ELF-1 (cell line): ENCODE measurements at regions not wholly inside any gene's neighbourhood (a gene's known extent, or its start where the extent isn't known, plus 50 kb on each side); places are given as distances from the start of the nearest gene placed in this dataset.
"Not testable (repeated sequence)": the region's sequence is repeated elsewhere in the genome, so short reads cannot be mapped to it uniquely, and the experiment has no call there.

Experiments
- DNase-seq: peaks from one replicate; pipeline ENCODE4 v3.0.0-alpha.2; 2016; ENCODE audit warnings: low read depth, low spot score

DNA sequence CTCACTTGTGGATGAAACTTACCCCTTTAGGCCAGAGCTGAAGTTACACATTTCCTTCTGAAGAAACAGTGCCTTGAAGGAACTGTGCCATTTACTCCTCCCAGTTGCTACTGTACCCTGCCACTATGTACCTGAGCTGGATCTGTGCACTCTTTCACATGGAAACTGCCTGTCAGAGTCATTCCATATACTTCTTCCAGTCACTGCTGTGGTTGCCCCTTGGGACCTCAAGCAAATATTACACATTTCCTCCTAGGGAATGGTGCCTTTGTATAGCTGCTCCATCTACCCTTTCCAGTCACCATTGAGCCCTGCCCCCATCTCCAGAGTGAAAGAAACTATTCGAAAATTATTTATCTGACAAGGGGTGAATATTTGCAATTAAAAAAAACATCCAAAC is 1328.3 kb downstream of the TECRL start:
- DNase-seq: no peak

DNA sequence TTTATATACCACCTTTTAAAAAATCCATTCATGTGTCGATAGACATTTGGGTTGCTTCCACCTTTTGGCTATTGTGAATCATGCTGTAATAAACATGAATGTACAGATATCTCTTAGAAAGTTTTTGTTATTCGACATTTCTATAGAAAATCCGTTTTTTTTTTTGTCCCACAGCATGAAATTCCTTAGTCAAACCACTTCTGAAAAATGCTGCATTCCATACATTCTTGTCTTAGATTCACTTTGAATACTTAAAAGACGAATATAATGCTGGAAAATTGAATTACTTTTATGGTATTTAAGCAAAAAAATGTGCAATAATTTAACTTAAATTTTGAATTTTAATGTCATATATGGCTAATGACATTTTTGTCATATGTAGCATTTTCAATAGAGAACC is 1345.5 kb downstream of the TECRL start:
- DNase-seq: no peak

DNA sequence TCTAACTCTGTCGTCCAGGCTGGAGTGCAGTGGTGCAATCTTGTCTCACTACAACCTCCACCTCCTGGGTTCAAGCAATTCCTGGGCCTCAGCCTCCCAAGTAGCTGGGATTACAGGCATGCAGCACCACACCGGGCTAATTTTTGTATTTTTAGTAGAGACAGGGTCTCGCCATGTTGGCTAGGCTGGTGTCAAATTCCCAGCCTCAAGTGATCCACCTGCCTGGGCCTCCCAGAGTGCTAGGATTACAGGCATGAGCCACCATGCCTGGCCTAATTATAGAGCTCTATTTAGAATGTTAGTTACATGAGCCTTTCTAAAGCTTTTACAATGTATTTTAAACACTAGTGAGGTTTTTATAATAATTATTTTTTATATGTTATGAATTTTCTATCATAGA is 1346.4 kb downstream of the TECRL start:
- not testable (repeated sequence) for DNase-seq

DNA sequence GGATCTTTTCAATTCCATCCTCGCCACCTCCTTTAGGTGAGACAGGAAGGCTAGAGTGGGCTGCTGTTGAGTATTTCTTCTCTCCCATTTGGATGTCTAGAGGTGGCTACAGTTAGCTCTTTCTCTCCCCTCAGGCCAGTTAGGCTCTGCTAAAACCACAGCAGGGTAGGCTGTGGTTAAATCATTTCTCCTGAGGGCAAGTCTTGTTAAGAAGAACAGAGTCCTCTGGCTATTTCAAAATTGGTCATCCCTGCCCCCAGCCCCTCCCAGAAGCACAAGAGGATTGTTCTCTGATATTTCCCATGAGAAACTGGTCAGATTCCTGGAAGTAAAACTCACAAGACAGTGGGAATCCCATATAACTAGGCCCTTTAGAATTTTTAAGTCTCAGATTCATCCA is 1359.5 kb downstream of the TECRL start:
- DNase-seq: peak; percentile 13

DNA sequence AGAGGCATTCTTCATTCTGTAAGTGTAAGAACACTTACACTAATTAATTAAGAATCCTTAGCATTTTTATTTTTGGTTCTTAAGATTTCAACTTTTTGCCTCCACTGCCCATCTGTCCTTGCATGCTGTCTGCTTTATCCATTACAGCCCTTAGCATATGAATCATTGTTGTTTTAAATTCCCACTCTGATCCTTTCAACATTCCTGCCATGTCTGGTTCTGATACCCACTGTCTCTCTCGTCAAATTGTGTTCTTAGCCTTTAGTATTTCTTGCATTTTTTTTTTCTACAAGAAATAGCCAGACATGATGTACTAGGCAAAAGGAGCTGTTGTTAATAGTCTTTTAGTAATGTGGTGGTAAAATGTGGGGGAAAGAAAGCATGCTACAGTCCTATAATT is 1360.0 kb downstream of the TECRL start:
- no peak for DNase-seq

DNA sequence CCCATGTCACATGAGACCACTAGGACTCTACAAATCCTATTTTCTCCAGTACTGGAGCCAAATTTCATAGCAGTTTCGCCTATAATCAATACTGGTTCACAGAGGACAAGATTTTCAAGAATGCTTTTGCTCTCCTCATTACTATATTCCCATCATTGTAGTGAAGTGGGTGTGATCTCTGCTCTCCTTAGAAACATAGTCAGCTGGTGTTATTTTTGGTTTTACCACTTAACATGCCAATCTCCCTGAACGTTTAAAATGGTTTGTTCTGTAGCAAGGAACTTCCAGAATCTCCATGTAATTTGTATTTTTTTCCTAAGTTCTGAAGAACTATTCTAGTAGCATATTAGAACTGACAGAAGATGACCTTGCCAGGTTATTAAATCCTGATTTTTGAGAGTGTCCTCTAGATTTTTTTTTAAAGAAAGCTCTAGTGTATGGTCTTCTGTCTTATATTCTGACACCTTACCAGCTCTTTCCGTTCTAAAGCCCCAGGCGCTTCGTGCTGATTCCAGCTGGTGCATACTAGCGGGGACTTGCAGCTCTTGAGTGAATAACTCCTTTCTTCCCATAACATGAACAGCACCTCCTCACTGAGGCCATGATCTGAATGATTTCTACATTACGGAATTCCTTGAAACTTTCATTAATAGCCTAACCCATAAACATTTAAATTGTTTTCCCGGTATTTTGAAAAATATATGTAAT is 1372.9 kb downstream of the TECRL start:
- DNase-seq: no peak

DNA sequence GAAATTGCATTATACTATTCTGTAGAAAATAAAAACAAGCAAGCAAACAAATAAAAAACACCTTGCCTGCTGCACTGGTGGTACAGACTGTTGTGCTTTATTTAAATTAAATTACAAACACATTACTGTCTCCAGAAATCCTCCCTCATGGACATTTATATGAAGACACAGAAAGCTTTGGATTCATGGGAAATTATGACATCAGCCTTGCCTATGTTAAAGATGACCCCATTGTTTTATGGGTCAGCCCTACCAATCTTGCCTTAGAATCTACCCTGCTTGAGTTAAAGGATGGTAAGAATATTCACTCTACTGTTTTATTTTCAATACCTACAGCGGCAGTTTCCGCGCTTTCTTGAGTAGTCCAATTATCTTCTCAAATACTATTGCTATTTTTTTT is 1379.9 kb downstream of the TECRL start:
- no peak for DNase-seq

DNA sequence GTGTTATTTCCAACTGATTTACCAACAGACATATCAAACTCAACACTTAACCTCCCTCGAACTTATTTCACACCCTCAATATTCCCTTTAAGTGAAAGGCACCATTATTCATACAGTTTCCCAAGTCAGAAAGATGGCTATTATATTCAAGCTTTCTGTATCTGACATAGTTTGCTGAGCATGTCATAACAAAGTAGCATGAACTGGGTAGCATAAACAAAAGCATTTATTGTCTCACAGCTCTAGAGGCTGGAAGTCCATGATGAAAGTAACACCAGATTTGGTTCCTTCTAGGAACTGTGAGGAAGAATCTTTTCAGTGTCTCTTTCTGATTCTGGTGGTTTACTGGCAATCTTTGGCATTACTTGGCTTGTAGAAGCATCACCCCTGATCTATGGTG is 1388.6 kb downstream of the TECRL start:
- DNase-seq: no peak

DNA sequence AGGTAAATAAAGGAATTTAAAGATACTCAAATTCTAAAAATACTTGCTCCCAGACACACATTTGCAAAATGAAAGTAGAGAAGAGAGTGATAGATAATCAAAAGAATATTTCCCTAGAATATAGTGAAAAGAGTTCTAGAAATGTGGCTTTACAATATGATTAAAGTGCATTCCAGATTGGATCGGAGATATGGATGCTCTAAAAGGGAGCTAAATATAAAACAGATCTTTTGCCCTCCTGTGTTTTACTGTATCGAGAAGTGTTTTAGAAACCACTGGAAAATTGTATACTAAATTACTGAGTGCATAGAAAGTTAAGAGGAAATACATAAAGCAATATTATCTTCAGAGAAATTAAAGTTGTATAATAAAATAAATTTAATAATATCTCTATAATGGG is 1392.0 kb downstream of the TECRL start:
- DNase-seq: no peak

DNA sequence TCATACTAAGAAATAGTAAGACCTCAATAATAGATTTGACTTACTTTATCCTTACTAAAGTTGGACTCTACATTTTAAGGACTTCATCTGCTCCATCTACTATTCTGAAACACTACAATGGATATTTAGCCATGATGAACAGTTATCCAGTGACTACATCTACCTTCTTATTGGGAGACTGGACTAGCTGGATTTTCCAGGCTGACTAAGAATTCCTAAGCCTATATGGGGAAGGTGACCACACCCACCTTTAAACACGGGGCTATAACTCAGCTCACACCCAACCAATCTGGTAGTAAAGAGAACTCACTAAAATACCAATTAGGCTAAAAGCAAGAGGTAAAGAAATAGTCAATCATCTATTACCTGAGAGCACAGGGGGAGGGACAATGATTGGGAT is 1438.4 kb downstream of the TECRL start:
- DNase-seq: no peak

DNA sequence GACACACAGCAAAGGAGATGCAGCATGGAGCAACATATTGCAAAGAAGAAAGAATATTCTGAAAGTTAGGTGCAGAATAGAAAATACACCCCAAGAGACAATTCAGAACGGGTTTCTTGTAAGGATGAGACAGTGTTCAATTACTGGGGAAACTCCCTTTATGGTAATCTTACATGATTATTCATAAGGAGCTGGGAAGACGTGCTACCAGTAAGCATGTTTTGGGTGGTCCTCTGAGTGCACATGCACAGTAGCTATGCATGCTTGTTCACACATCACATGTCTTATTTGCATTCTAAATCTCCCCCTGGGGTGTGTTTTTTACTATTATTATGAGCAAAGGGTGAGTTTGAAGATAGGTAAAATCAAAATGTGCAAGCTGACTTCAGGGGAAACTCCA is 1448.8 kb downstream of the TECRL start:
- DNase-seq: no peak

DNA sequence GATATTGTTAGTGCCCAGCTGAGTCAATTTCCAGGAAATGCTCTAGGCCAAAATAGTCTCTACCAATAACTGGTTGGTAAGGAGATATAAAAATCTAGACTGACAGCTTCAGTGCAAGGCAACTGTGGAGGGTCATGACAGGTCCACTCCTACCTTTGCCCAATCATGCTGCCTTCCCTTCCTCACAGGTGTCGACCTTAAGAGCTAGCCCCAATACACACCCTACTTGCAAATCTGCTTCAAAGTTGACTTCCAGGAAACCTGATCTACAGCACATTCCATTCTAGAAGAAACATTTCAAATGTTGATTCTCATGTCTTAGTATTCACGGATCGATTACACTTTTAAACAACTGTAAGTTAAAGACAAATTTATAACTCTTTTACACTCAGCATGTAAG is 1455.5 kb downstream of the TECRL start:
- DNase-seq: no peak

DNA sequence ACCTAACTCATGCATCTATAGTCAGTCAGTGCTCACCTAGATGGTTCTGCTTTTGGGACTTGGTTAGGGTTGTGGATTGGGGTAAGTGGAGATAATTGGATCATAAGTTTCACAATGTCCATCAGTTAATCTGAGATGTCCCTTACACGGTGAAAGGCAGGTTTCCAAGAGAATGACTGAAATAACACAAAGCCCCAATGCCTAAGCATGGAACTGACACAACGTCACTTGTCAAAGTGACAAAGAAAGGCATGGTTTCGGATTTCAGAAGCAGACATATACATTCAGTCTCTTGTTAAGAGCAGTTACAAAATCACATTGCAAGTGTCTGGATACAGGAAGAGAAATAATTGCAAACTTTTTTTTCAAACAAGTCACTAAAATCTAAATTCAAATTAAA is 1456.9 kb downstream of the TECRL start:
- DNase-seq: no peak

DNA sequence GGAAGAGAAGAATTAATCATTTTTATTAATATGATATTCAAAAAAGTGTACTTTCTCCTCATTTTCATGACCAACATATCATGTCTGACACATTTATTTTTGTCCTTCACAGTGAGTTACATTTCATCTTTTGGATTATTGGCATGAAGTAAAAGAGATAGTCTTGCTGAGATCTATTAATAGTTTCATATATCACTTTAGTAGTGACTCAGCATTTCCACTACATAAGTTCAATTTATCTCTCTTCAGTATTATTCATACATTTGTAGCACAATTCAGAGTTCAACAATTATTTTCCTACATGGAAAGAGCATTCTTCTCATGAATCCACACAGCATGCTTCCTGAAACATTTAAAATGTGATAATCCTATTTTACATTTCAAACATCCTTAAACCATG is 1461.1 kb downstream of the TECRL start:
- no peak for DNase-seq

DNA sequence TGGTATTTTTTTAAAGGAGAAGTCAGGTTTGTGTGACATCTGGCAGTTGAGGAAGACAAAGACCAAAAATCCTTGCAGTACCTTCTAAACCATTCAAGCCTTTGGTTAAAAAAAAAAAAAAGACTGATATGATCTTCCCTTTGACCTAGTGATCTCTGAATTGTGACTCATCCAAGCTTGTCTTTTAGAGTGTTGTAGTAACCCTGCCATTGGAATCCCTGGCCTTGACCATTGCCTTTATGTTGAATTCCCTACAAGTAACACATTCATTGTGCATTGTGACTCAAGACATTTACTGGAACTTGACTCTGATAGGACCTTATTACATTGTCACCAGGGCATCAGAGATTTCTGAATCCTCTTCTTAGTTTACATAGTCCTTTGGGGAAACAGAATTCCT is 1469.0 kb downstream of the TECRL start:
- no peak for DNase-seq

DNA sequence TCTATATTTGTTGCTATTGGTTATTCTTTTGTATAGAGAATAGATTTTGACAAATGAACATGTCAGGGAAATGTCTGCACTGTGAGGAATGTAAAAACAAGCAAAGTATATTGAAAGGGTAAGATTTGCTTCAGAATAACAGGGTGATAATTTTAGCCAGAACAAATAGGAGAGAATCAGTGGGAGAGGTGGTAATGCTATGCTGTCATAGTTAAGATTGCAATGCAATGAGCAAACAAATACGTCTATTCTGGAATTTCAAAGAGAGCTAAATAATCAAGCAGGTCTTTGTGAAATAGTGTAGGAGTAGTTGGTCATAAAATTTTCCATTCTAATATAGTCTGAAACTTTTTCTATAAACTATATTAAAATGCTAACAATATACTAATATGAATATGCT is 1478.4 kb downstream of the TECRL start:
- DNase-seq: no peak

DNA sequence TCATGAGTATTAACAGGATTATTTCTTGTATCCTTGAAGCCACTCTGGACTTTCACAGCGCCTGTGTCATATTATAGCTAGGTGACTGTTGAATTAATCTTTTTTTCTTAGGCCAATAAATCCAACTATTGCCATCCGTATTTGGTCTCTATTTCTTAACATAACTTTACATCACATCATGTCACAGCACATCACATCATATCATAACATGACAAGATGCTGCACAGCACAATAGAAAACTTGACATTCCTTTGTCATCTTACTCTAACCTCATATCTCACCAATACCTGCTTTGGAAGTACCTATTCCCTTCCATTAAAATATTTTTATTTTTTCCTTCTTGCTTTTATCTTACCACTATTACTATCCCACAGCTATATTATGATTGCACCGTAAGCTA is 1480.8 kb downstream of the TECRL start:
- DNase-seq: no peak

DNA sequence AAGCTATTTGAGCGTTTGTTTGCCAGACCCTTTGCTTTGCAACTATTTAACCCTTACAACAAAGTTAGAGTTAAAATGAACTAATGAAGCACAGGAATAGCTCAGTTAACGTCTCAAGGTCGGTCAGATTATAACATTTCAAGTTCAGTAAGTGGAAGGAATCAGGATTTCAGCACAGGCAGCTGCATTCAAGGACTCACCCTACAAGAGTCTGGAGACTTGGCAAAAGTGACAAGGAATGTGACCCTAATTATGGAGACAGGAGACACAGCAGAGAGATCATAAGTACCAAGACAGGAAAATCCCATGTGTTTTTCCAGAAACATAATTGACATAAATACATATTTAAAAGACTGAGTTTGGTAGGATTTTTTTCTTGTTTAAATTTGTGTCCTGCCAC is 1481.7 kb downstream of the TECRL start:
- no peak for DNase-seq

DNA sequence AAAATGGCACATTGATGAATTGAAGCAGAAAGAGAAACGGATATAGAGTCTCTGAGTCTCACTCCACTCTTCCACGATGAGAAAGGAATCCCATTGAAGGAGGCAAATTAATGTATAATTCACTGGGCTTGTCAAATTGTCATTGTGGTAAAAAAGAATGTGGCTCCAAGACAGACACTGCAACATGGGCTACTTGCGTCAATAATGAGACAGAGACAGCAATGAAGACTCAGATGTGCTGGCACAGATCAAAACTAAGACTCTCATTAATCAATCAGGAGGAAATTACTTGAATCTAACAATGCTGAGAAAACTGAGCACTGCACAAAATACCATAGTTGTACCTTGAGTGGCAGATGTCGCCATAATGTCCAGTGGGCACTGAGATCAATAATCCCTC is 1485.5 kb downstream of the TECRL start:
- no peak for DNase-seq

DNA sequence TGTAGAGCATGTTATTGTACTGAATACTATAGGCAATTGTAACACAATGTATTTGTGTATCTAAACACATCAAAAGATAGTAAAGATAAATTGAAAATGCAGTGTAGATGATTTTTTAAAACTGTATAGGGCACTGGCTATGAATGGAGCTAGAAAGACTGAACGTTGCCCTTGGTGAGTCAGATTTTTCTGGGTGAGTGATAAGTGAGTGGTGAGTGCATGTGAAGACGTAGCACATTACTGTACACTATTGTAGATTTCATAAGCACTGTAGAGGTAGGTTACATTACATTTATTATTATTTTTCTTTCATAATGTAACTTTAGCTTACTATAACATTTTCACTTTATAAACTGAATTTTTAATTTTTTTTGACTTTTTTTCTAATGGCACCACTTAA is 1491.6 kb downstream of the TECRL start:
- DNase-seq: no peak

DNA sequence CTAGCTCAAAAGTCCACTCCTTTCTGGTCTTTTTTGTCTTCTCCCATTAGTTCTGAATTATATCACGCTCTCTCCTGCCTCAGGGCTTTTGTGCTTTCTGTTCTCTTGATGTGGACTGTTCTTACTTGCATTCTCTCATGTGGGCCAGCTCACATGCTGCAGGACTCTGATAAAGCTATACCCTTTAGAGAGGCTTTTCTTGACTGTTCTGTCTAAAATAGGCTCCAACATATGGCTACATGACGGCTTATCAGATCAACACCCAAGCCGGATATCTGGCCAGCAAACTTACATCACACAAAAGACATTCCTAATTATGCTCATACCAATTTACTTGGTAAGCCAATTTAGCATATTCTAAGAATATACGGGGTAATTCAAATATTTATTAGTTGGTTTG is 1494.5 kb downstream of the TECRL start:
- DNase-seq: no peak

DNA sequence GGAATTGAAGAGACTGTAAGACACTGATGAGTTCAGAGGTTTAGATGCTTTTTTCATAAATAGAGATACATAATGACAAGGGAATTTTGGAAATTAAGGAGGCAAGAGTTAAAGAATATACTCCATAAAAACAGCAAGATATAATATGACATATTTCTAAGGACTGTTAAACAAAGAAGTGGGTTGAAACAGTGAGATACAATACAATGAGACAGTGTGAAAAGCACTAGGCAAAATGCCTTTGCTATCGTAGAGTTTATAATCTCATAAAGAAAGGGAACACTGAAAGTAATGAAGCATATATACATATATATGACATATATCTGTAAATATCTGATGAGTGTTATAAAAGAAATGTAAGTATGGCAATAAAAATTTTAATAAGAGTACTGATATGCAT is 1496.2 kb downstream of the TECRL start:
- DNase-seq: no peak

DNA sequence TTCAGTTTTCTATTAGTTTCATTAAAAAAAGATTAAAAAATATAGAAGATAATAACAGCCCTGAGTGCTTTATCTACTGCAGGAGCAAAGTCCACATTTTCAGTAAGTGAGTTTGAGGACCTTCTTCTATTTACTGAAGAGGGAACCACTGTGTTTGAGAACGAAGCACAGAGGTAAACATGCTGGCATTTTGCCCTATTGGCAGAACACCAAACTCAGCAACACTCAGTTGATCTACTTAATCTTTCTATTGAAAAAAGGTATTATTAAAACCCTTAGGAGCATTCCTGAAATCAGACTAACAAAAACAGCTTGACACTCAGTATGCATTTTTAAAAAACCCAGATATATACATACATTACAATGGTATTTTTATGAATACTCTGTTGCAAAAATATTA is 1496.7 kb downstream of the TECRL start:
- DNase-seq: no peak

DNA sequence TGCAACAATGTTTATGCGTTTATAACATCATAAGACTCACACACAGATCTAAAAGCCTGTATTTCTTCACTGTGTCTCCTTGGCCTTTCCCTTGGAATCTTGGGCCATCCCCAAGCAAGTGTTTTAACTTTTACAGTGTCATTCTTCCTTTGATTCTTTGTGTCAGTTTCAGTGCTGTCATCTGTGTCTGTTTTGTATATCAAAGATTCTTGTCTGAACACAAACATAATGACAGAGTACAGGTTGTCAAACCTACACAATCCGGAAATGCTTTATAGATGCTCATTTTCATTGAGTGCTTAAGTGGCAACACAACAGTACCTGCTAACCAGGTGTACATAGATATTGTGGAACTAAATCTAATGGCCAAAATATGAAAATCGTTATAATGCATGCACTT is 1500.0 kb downstream of the TECRL start:
- no peak for DNase-seq
